Naive thymus-derived CD4-positive, alpha-beta T cell (primary cell): ENCODE measurements at regions not wholly inside any gene's neighbourhood (a gene's known extent, or its start where the extent isn't known, plus 50 kb on each side); places are given as distances from the start of the nearest gene placed in this dataset.

Source experiments
- ATAC-seq: fragments of 150-1000 bp; cut with Tn5 transposase; 2 replicates; pipeline ENCODE4 v1.10.0; 2021; ENCODE audit warnings: mild to moderate bottlenecking, moderate library complexity
- CTCF ChIA-PET: fragments of 350-600 bp; sonication (Branson Sonifier 250); formaldehyde crosslinking; loops from one replicate; lab custom pipeline; 2021; ENCODE audit warnings: antibody characterized with exemption; lab: Charles Lee
- POLR2A ChIA-PET: fragments of 350-600 bp; sonication (Branson Sonifier 250); formaldehyde crosslinking; loops from one replicate; lab custom pipeline; 2021; ENCODE audit warnings: antibody characterized with exemption, inconsistent platforms; lab: Charles Lee
- DNase-seq, 9 donors: peaks; one replicate each; pipeline versions ENCODE4 v3.0.0 to v3.0.0-alpha.2; 2020 to 2022; ENCODE audit warnings: mixed read lengths in 1 of 9
- H3K27ac ChIP-seq: one replicate; pipeline ENCODE4 v1.7.0; 2013; ENCODE audit warnings: mild to moderate bottlenecking, low read depth, low read length, moderate library complexity
- H3K27me3 ChIP-seq, 2 donors: one replicate each; pipeline ENCODE4 v1.7.0; 2013; ENCODE audit warnings: low read length in 2 of 2, mild to moderate bottlenecking in 2 of 2, moderate library complexity in 2 of 2; ENCODE audit not compliant: control insufficient read depth in 2 of 2, insufficient read depth in 2 of 2
- H3K36me3 ChIP-seq, 3 experiments: 1 replicate in 2 of 3; 2 replicates in 1 of 3; pipeline ENCODE4 v1.7.0; 2013; ENCODE audit warnings: low read length in 3 of 3, mild to moderate bottlenecking in 3 of 3, moderate library complexity in 1 of 3; ENCODE audit not compliant: insufficient read depth in 3 of 3, control insufficient read depth in 2 of 3
- H3K4me1 ChIP-seq, 2 donors: one replicate each; pipeline ENCODE4 v1.7.0; 2013; ENCODE audit warnings: low read length in 2 of 2, mild to moderate bottlenecking in 2 of 2, moderate library complexity in 1 of 2; ENCODE audit not compliant: control insufficient read depth in 2 of 2, insufficient read depth in 2 of 2
- H3K4me3 ChIP-seq: 2 replicates; pipeline ENCODE4 v1.7.0; 2013; ENCODE audit warnings: mild to moderate bottlenecking, low read length
- H3K9me3 ChIP-seq, 3 experiments: 1 replicate in 2 of 3; 2 replicates in 1 of 3; pipeline ENCODE4 v1.7.0; 2013; ENCODE audit warnings: low read length in 3 of 3; ENCODE audit not compliant: control insufficient read depth in 2 of 3
- H3K27ac Mint-ChIP-seq, 9 donors: one replicate each; pipeline ENCODE4 v1.8.0; 2020 to 2022; ENCODE audit warnings: mixed read lengths in 9 of 9, mild to moderate bottlenecking in 8 of 9, moderate library complexity in 5 of 9, inconsistent platforms in 2 of 9
- H3K27me3 Mint-ChIP-seq, 5 donors: one replicate each; pipeline ENCODE4 v1.8.0; 2021 to 2022; ENCODE audit warnings: mixed read lengths in 5 of 5, mild to moderate bottlenecking in 1 of 5
- H3K36me3 Mint-ChIP-seq, 5 donors: one replicate each; pipeline ENCODE4 v1.8.0; 2020 to 2022; ENCODE audit warnings: mixed read lengths in 5 of 5, mild to moderate bottlenecking in 3 of 5, inconsistent platforms in 1 of 5
- H3K4me1 Mint-ChIP-seq, 7 donors: one replicate each; pipeline ENCODE4 v1.8.0; 2020 to 2022; ENCODE audit warnings: mixed read lengths in 7 of 7, mild to moderate bottlenecking in 3 of 7, inconsistent platforms in 1 of 7
- H3K4me3 Mint-ChIP-seq, 10 donors: one replicate each; pipeline ENCODE4 v1.8.0; 2020 to 2022; ENCODE audit warnings: mild to moderate bottlenecking in 10 of 10, mixed read lengths in 10 of 10, moderate library complexity in 6 of 10, inconsistent platforms in 2 of 10
- H3K9me3 Mint-ChIP-seq, 11 donors: one replicate each; pipeline ENCODE4 v1.8.0; 2020 to 2022; ENCODE audit warnings: mixed read lengths in 11 of 11, mild to moderate bottlenecking in 4 of 11, inconsistent platforms in 1 of 11, moderate library complexity in 1 of 11
- intact Hi-C, 2 donors: fragments of 100-400 bp; cut with micrococcal nuclease; formaldehyde crosslinking; loops; one replicate each; pipeline ENCODE4 v1.15.1; 2023

DNA sequence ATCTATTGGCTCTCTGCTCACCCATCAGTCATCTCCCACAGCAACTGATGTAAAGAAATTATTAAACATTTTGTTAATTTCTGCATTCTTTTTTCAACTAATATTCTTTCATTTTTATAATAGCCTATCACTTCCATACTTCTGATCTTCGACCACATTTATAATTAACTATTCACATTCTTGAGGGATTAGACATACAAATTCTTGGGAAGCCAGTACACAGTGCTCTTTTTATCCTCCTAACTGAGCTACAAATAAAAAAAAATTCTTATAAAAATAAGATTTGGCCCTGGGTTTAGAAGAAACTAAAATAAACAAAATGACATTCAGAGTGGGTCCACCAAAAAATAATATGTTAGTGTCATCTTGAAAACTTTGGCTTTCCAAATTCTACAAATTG lies 103.7 kb upstream of the ITGA1 start:
- no peak overlapping the region for H3K4me3 ChIP-seq
- Mint-ChIP-seq H3K4me3 (no peak overlapping the region), H3K9me3 (peaks cover 0 to 11% (median 0%) of the 10 kb centered on the region in 11 donors), H3K36me3 (peaks cover 0 to 4% (median 0%) of the 10 kb centered on the region in 5 donors), H3K27me3 (peaks cover 0 to 21% (median 5%) of the 10 kb centered on the region in 5 donors), H3K4me1 (peaks cover 0 to 1% (median 0%) of the 10 kb centered on the region in 7 donors), H3K27ac (no peak overlapping the region)
- no peaks in the 10 kb centered on the region for H3K36me3 ChIP-seq
- H3K9me3 ChIP-seq: no peaks in the 10 kb centered on the region
- no peaks in the 10 kb centered on the region for H3K4me1 ChIP-seq
- ChIA-PET CTCF (no interaction called here), POLR2A (no interaction called here)
- intact Hi-C loops: no loop called here
- ATAC-seq (no peak), DNase-seq (no peak)
- no peak overlapping the region for H3K27ac ChIP-seq
- no peaks in the 10 kb centered on the region for H3K27me3 ChIP-seq

DNA sequence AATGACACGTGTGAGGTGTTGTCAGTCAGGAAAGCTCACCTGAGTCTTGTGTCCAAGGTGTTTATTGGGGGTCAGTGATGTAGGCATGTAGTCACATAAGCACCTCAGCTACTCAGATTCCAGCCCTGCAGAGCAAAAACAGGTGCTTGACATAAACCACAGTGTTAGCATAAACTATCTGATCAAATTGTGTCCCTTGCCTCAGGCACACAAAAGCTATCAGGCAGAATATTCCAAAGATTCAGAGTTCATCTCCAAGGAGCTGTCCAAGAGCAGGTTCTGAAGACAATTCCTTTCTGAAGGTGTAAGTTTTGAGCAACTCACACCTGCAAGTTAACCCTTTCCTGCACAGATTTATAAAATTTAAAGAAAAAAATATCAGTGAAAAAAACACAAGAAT lies 102.2 kb upstream of the ITGA1 start:
- H3K9me3 Mint-ChIP-seq: peaks cover 0 to 8% (median 0%) of the 10 kb centered on the region in 11 donors
- DNase-seq (no peak), ATAC-seq (no peak)
- intact Hi-C loops: no loop called here
- peaks cover 0 to 4% (median 0%) of the 10 kb centered on the region in 5 donors for H3K36me3 Mint-ChIP-seq
- ChIA-PET POLR2A (no interaction called here), CTCF (no interaction called here)
- Histone ChIP-seq H3K27me3 (no peaks in the 10 kb centered on the region), H3K4me1 (no peaks in the 10 kb centered on the region), H3K9me3 (no peaks in the 10 kb centered on the region), H3K27ac (no peak overlapping the region), H3K4me3 (no peak overlapping the region), H3K36me3 (no peaks in the 10 kb centered on the region)
- H3K4me1 Mint-ChIP-seq: peaks cover 0 to 1% (median 0%) of the 10 kb centered on the region in 7 donors
- peaks cover 0 to 21% (median 0%) of the 10 kb centered on the region in 5 donors for H3K27me3 Mint-ChIP-seq
- H3K4me3 Mint-ChIP-seq: no peak overlapping the region
- no peak overlapping the region for H3K27ac Mint-ChIP-seq

DNA sequence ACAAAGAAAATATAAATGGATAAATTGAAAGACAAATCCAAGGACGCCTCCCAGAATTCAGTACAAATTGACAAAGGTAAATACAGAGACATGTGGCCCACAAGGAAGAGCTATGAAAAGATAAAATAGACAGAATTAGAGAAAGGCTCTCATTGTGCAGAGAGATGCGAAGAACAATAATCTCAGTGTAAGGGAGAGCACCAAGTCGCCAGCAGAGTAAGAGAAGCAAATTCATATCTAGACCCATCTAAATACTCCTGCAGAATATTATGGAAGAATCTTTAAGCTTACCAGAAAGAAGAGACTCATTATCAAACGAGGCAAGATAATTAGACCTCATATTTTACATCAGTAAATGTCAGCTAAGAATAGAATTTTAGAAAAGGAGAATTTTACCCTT lies 101.7 kb upstream of the ITGA1 start:
- Mint-ChIP-seq H3K9me3 (peaks cover 0 to 8% (median 0%) of the 10 kb centered on the region in 11 donors), H3K27me3 (peaks cover 0 to 23% (median 0%) of the 10 kb centered on the region in 5 donors), H3K36me3 (peaks cover 0 to 4% (median 0%) of the 10 kb centered on the region in 5 donors), H3K4me1 (peaks cover 0 to 1% (median 0%) of the 10 kb centered on the region in 7 donors), H3K4me3 (no peak overlapping the region), H3K27ac (no peak overlapping the region)
- no peaks in the 10 kb centered on the region for H3K27me3 ChIP-seq
- intact Hi-C loops: no loop called here
- DNase-seq: no peak
- no peak overlapping the region for H3K4me3 ChIP-seq
- no peaks in the 10 kb centered on the region for H3K36me3 ChIP-seq
- ChIA-PET CTCF (no interaction called here), POLR2A (no interaction called here)
- H3K9me3 ChIP-seq: no peaks in the 10 kb centered on the region
- ATAC-seq: no peak
- no peak overlapping the region for H3K27ac ChIP-seq
- H3K4me1 ChIP-seq: no peaks in the 10 kb centered on the region

DNA sequence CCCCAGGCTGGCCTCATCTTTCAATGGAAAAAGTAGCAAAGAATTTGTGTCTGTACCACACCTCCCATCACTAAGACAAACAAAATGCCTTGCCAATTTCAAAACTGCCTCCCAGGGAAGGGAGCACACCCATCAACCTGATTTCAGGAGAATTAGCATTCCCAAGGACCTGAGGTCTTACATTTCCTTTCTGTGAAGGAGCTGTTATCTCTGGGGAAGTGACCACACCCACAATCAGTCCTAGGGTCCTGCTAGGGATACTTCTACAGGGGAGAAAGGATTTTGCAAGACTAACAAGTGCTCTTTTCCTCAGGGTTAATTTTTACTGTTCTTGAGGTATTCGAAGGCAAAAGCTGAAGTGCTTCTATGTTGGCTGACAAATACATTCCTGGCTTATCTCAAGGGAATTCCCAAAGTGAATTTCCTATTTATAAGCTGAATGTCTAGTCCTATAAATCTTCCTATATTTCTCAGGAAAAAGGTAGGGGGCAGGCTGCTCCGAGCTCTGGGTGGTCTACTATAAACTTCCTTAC lies 97.4 kb upstream of the ITGA1 start:
- H3K9me3 Mint-ChIP-seq: peaks cover 0 to 2% (median 0%) of the 10 kb centered on the region in 11 donors
- peaks cover 0 to 31% (median 0%) of the 10 kb centered on the region in 5 donors for H3K27me3 Mint-ChIP-seq
- no peak overlapping the region for H3K27ac Mint-ChIP-seq
- Histone ChIP-seq H3K4me1 (no peaks in the 10 kb centered on the region), H3K4me3 (no peak overlapping the region), H3K27ac (no peak overlapping the region), H3K27me3 (no peaks in the 10 kb centered on the region), H3K9me3 (no peaks in the 10 kb centered on the region), H3K36me3 (no peaks in the 10 kb centered on the region)
- intact Hi-C loops: loop anchor here (5.0 to 10.0 kb wide), 2 partner anchors 52 to 404 kb away; no protein-coding TSS in a partner anchor
- peaks cover 0 to 13% (median 7%) of the 10 kb centered on the region in 7 donors for H3K4me1 Mint-ChIP-seq
- no peak for ATAC-seq
- DNase-seq: no peak
- POLR2A ChIA-PET: no interaction called here
- no peak overlapping the region for H3K4me3 Mint-ChIP-seq
- peaks cover 0 to 4% (median 0%) of the 10 kb centered on the region in 5 donors for H3K36me3 Mint-ChIP-seq
- CTCF ChIA-PET: interaction anchor here (0.8 to 1.7 kb wide), 5 partner anchors 108 to 258 kb away, joined by 3 to 4 read pairs (median 4); no protein-coding TSS in a partner anchor

DNA sequence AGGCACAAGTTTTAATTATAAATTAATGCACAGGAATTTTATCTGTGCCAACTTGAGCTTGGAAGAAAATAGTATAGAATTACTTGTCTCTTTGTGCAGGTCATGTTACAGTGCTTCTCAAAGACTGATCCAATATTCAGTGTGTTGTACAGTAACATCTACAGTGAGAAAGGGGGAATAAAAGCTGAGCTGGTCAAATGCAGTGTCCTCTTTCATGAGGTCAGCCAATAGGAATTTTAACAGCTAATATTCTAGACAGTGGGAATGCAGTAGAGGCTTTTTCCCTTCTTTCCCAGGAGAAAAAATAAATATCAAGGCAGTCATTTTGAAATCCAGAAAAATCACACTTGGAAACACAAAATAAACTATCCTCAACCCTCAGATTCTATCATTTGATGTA lies 95.7 kb upstream of the ITGA1 start:
- Mint-ChIP-seq H3K27me3 (peaks cover 0 to 26% (median 0%) of the 10 kb centered on the region in 5 donors), H3K4me1 (peaks cover 0 to 17% (median 7%) of the 10 kb centered on the region in 7 donors), H3K4me3 (no peak overlapping the region), H3K9me3 (peaks cover 0 to 2% (median 0%) of the 10 kb centered on the region in 11 donors), H3K27ac (no peak overlapping the region), H3K36me3 (peaks cover 0 to 6% (median 0%) of the 10 kb centered on the region in 5 donors)
- ATAC-seq (no peak), DNase-seq (no peak)
- CTCF ChIA-PET: interaction anchor here (0.5 to 3.0 kb wide), 8 partner anchors 12 to 1554 kb away, joined by 3 to 21 read pairs (median 4); no protein-coding TSS in a partner anchor
- Histone ChIP-seq H3K36me3 (no peaks in the 10 kb centered on the region), H3K4me3 (no peak overlapping the region), H3K27me3 (no peaks in the 10 kb centered on the region), H3K4me1 (no peaks in the 10 kb centered on the region), H3K9me3 (no peaks in the 10 kb centered on the region), H3K27ac (no peak overlapping the region)
- intact Hi-C loops: loop anchor here (2.0 to 10.0 kb wide), 4 partner anchors 17 to 403 kb away; no protein-coding TSS in a partner anchor
- POLR2A ChIA-PET: interaction anchor here (0.7 kb wide), 1 partner anchor 35 kb away, joined by 3 read pairs; no protein-coding TSS in a partner anchor

DNA sequence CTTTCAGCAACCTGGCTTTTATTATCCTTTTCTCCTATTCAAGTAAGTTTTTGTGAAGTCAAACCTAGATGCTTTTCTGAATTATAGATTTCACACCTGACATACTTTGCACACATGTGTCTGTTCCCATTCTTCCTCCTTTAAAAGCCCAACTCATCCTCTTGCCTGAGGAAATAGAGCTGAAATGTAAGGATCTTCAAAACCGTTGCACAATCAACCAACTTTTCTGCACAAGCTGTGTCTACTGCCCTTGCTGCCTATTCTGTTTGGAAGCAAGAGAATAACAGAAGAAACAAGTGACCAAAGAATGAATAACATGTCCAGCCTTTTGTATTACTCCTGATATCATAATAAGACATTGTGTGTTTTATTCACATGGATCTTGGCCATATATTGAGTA lies 95.1 kb upstream of the ITGA1 start:
- Mint-ChIP-seq H3K36me3 (peaks cover 0 to 9% (median 0%) of the 10 kb centered on the region in 5 donors), H3K4me3 (no peak overlapping the region)
- POLR2A ChIA-PET: no interaction called here

More for the DNA sequence above, 95.1 kb upstream of the ITGA1 start:
- CTCF ChIA-PET: interaction anchor here (0.6 to 3.0 kb wide), 13 partner anchors 11 to 405 kb away, joined by 3 to 21 read pairs (median 4); no protein-coding TSS in a partner anchor
- no peak overlapping the region for H3K27ac Mint-ChIP-seq
- peaks cover 0 to 17% (median 7%) of the 10 kb centered on the region in 7 donors for H3K4me1 Mint-ChIP-seq
- Histone ChIP-seq H3K9me3 (no peaks in the 10 kb centered on the region), H3K4me1 (no peaks in the 10 kb centered on the region), H3K27ac (no peak overlapping the region), H3K36me3 (no peaks in the 10 kb centered on the region), H3K4me3 (no peak overlapping the region), H3K27me3 (no peaks in the 10 kb centered on the region)
- intact Hi-C loops: loop anchor here (1.0 to 10.0 kb wide), 9 partner anchors 16 to 402 kb away; partner anchors contain the start of genes ITGA1 (in 2 of the 2) and PELO (in 2 of the 2)
- ATAC-seq: no peak
- peaks cover 0 to 26% (median 0%) of the 10 kb centered on the region in 5 donors for H3K27me3 Mint-ChIP-seq
- DNase-seq: no peak
- peaks cover 0 to 2% (median 0%) of the 10 kb centered on the region in 11 donors for H3K9me3 Mint-ChIP-seq
